ENCODE measurements at regions not wholly inside any gene's neighbourhood (a gene's known extent, or its start where the extent isn't known, plus 50 kb on each side); places are given as distances from the start of the nearest gene placed in this dataset.

DNA sequence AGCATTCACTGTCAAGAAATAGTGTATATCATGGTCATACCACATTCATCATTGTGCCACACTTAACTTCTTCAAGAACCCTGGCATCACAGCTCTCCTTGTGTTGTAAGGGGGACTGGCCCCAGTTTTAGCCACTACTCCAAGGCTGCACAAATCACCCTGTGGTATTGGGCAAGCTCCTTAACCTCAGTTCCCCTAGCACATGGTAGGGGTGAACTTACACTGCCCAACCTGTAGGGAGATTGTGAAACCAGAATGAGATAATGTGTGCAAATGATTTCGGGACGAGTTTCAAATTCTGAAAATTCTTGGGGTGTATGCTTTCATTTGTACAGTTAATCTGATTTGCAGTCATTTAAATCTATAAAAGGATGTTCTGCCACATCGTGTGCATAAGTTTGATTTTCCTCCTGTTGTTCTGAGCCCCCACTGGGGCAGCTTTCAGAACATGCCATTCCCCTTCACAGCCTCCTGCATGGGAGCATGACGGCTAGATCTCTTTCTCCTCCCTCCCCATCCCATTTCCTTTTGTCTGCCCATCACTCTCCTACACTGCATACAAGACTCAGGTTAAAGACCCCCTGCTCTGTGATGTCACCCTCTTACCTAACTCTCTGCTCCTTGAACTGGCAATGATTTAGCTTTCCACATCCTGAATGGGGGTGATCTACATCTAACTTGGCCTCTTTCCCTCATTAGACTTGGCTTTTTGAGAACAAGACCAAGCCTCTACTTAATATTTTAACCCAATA is 290.3 kb downstream of the CHRM3 start:
- DNase-seq = no peak

DNA sequence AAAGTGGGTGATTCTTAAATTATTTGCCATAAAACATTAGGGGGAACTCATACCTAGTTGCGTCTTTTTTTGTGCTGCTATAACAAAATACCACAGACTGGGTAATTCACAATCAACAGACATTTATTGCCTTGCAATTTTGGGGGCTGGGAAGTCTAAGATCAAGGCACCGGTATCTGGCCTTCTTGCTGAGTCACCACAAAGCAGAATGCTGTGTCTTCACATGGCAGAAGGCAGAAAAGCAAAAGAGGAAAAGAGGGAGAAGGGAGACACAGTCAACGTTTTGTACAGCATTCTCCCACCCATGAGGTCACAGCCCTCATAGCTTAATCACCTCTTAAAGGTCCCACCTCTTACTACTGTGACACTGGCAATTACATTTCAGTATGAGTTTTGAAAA is 291.0 kb downstream of the CHRM3 start:
- DNase-seq = no peak

- DNase-seq = no peak
Observed at GRCh38 chr1:239678181-239678580, 291.8 kb downstream of the CHRM3 start.

GRCh38 chr1:239682046-239682445 is 295.7 kb downstream of the CHRM3 start:
- DNase-seq = peak; percentile 10

GRCh38 chr1:239682960-239683359 is 296.6 kb downstream of the CHRM3 start:
- DNase-seq = no peak

DNA sequence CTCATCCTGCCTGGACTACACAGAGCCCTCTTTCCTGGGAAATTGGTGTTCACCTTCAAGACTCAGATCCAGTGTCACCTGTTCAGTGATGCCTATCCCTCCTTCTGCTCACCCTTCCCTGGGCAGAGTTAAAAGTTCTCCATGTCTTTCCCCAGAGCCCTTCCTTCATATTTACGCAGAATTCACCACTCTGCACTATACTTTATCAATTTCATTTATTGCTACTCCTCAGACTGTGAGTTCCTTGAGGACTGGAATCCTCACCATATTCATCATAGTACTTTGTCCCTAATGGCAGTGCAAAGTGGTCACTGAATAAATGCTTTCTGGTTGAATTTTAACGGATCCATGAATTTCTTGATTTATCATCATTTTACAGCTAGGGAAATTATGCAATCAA is 300.0 kb downstream of the CHRM3 start:
- no peak for DNase-seq

DNA sequence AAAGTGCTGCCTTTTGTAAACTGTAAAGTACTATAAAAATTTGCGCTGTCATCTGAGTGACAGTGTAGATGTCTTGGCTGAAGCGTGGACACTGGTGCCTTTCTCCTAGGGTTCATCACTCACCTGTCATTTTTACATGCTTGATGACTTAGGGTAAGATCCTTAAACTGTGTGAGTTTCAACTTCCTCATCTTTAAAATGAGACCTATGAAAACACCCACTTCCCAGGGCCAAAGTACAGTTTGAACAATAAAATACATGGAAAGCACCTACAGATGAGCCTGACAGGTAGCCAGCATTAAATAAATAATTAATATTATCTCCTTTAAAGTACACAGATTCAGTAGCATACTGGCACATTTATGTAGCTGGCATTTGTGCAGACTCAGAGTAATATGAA is 309.9 kb downstream of the CHRM3 start:
- DNase-seq = no peak

GRCh38 chr1:239700667-239701066 is 314.3 kb downstream of the CHRM3 start:
- no peak for DNase-seq

- no peak for DNase-seq
Observed at GRCh38 chr1:239703075-239703474, 316.7 kb downstream of the CHRM3 start.

- no peak for DNase-seq
Observed at GRCh38 chr1:239706245-239706892, 320.0 kb downstream of the CHRM3 start.

DNA sequence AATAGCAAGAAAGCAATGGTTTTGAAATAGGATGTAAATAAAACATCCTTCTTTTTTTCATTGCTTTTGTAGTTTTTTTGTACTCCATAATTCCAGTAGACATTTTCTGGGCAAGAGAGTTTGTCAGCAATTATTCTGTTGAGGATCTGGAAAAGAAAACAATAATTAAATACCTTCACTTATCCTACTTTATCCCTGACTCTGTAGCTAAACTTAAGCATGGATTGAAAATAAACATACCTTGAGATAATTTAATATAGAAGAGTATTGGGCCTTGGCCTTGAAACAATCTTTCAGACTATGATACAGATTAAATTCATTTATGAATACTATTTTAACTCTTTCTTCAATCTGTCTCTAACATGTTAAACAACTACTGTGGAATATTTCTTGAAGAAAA is 321.2 kb downstream of the CHRM3 start:
- peak; percentile 46 for DNase-seq

DNA sequence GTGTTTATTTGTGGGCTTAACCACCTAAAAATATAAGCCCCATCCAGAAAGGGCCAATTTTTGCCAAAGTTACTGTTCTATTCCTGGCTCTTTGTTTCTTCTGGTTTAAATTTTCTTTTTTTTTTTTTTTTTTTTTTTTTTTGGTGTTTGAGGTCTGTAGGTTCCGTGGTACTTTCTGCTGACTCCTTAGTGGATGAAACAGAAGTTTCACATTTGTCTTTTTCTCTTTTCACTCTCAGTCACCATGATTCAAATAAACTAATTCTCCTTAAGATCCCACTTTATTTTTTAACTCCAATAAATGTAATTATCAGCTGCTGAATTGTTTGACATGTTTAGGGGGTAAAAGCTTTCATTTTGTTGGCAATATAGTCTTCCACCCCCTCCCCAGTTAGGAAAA is 322.3 kb downstream of the CHRM3 start:
- DNase-seq = no peak

- no peak for DNase-seq
Observed at GRCh38 chr1:239711768-239712167, 325.4 kb downstream of the CHRM3 start.

DNA sequence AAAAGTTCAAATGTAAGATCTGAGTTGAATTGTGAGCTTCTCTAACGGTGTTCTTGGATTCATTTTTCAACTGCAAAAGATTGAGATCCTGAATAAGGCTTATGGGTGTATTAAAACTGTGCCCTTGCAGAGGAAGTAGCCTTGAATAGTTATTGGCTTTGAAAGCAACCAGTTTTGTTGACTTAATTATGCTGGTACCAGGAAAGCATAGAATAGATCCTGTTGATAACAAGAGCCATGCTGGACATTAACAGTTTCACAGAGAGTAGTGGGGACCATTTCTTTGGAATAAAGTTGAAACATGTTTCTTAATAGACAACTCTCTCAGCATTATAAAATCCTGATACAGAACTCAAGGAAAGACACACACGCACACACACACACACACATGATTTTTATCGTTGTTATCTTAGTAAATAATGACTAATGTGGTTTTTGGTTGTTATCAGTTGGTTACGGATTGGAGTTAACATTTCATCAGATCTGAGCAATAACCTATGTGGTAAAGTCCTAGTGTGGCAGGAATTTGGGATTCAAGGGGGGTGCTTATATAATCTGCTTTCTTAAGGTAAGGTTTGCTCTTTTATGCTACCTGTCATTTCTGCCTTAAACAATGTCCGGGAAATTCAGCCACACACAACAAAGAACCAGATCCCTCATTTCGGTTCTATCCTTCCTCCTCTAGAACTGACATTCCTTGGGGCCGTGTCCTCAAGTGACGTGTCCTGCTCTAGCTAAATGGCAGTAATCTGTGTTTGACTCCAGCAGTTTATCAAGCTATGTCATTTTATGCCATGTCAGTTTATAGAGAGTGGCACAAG is 330.9 kb downstream of the CHRM3 start:
- no peak for DNase-seq

- no peak for DNase-seq
Observed at GRCh38 chr1:239717918-239718184, 331.5 kb downstream of the CHRM3 start.

DNA sequence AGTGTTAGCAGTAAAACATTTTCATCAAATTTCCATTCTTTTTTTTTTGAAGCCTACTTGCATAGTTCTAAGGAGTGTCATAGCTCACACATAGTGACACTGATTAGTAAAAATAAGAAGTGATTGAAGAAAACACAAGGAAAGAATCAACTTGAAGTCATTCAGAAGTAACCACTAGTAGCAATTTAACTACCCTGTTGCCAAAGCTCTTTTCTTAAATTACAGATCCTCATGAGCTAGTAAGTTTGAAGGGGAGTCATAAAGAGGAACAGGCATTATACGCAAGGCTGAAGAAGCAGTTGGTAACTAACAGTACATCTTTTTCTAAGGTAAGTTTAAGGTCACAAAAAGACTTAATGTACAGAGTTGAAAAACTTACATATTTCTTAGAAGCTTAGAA is 332.2 kb downstream of the CHRM3 start:
- no peak for DNase-seq

DNA sequence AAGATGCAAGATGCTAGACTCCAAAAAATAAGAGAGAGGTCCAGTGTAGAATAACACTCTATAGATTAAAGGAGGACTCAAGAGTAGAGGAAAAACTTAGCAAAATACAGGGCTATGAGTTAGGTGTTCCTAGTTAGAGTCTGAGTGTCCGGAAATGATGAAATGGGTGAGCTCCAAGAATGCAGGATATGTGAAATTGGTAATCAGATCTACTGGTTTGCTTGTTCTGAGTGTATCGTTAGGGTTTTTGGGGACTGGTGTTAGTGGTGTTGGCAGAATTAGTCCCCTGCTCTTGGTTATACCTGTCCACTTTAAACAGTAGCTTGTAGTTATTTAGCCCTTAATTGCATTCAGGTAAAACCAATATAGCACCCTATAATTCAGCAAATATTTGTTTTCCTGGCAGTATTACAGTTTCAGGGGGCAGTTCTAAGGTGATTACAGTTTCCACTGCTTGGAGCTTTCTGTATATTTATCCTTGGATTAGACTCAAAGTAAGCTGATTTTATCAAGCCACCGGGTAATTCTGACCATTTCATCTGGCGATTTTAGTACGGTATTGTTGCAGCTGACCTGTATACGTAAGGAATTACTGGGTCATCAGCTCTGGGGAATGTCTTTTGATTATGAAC is 332.7 kb downstream of the CHRM3 start:
- DNase-seq = no peak

- DNase-seq = no peak
Observed at GRCh38 chr1:239719642-239720258, 333.4 kb downstream of the CHRM3 start.

DNA sequence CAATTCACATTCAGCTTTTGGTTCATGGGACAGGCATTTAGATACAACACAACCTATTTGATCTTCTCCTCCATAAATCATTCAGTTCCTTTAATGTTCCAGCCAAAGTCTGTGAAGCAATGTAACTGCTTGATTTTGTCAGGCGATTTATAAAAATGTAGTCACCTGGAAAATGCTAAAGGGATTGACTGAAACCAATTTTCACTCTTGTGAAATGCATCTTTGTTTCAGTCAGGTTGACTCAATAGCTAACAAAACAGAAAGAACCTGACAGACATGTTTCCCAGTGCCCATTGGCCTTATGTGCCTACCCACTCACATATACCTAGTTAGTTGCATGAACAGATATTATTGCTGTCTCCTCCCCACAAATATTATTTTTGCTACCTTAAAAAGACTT is 335.7 kb downstream of the CHRM3 start:
- no peak for DNase-seq

- DNase-seq = no peak
Observed at GRCh38 chr1:239723776-239724367, 337.5 kb downstream of the CHRM3 start.

GRCh38 chr1:239725371-239725770 is 339.0 kb downstream of the CHRM3 start:
- no peak for DNase-seq

DNA sequence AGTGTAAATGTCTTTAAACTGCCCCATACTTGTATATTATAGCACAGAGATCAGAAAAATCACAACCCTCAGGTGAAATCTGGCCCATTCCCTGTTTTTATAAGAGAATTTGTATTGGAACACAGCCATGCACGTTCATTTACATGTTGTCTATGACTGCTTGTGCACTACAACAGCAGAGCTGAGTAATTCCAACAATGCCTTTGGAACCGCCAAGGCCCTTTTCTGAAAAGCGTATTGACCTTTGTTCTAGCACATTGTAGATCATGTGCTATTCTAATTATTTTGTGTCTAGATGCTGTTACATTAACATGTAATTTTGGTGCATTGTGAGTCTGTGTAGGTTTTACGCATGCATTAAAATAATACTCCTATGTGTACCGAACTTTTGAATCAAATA is 339.6 kb downstream of the CHRM3 start:
- DNase-seq = no peak

All from renal pelvis (tissue), 1 donor.